GM06990 (cell line): ENCODE measurements at regions not wholly inside any gene's neighbourhood (a gene's known extent, or its start where the extent isn't known, plus 50 kb on each side); places are given as distances from the start of the nearest gene placed in this dataset.

Experiments
- DNase-seq: peaks from one replicate; pipeline ENCODE4 v3.0.0-alpha.2; 2011; ENCODE audit not compliant: insufficient read length; ENCODE audit errors: extremely low read depth
- H3K27me3 ChIP-seq: replicated peaks from 2 replicates; pipeline ENCODE4 v1.6.0; 2011; ENCODE audit warnings: low read length; ENCODE audit not compliant: control insufficient read depth, insufficient read depth
- H3K36me3 ChIP-seq: 2 replicates; pipeline ENCODE4 v1.5.1; 2011; ENCODE audit warnings: low read length; ENCODE audit not compliant: control insufficient read depth, insufficient read depth
- H3K4me3 ChIP-seq: replicated peaks from 2 replicates; pipeline ENCODE4 v1.5.1; 2011; ENCODE audit warnings: low read depth, mild to moderate bottlenecking, control low read depth, low read length
- CTCF ChIP-seq: IDR thresholded peaks from 2 replicates; pipeline ENCODE4 v1.5.1; 2011; ENCODE audit warnings: low read length, control low read depth, mild to moderate bottlenecking, inconsistent platforms; ENCODE audit not compliant: insufficient read depth, poor library complexity, severe bottlenecking

- H3K4me3 ChIP-seq: no peak overlapping the region
- no peak for TF ChIP-seq CTCF
- H3K27me3 ChIP-seq: no peaks in the 10 kb centered on the region; the same call in 1 of the 2 replicates
- no peak for DNase-seq
- H3K36me3 ChIP-seq: no peaks in the 10 kb centered on the region
Measured at GRCh38 chr14:55957950-55958349, 160.3 kb upstream of the PELI2 start.

- no peak for DNase-seq
Measured at GRCh38 chr14:55963295-55963694, 154.9 kb upstream of the PELI2 start.

GRCh38 chr14:55964091-55964490 lies 154.1 kb upstream of the PELI2 start:
- Histone ChIP-seq H3K27me3 (no peaks in the 10 kb centered on the region; the same call in 1 of the 2 replicates), H3K36me3 (no peaks in the 10 kb centered on the region), H3K4me3 (no peak overlapping the region)
- no peak for DNase-seq
- TF ChIP-seq CTCF: no peak

More at GRCh38 chr14:55963295-55963694, 154.9 kb upstream of the PELI2 start:
- Histone ChIP-seq H3K36me3 (no peaks in the 10 kb centered on the region), H3K27me3 (no peaks in the 10 kb centered on the region), H3K4me3 (no peak overlapping the region)
- no peak for TF ChIP-seq CTCF

GRCh38 chr14:55964821-55965220 lies 153.4 kb upstream of the PELI2 start:
- no peak for DNase-seq
- Histone ChIP-seq H3K36me3 (no peaks in the 10 kb centered on the region), H3K27me3 (no peaks in the 10 kb centered on the region; the same call in 1 of the 2 replicates), H3K4me3 (no peak overlapping the region)
- TF ChIP-seq CTCF: no peak

GRCh38 chr14:55965851-55966250 lies 152.4 kb upstream of the PELI2 start:
- Histone ChIP-seq H3K36me3 (no peaks in the 10 kb centered on the region), H3K4me3 (no peak overlapping the region), H3K27me3 (no peaks in the 10 kb centered on the region; the same call in 1 of the 2 replicates)
- TF ChIP-seq CTCF: no peak
- DNase-seq: no peak

- Histone ChIP-seq H3K36me3 (no peaks in the 10 kb centered on the region), H3K4me3 (no peak overlapping the region), H3K27me3 (no peaks in the 10 kb centered on the region; the same call in 1 of the 2 replicates)
- no peak for TF ChIP-seq CTCF
- DNase-seq: no peak
Measured at GRCh38 chr14:55968741-55969140, 149.5 kb upstream of the PELI2 start.
